ENCODE measurements at regions not wholly inside any gene's neighbourhood (a gene's known extent, or its start where the extent isn't known, plus 50 kb on each side); places are given as distances from the start of the nearest gene placed in this dataset.

DNA sequence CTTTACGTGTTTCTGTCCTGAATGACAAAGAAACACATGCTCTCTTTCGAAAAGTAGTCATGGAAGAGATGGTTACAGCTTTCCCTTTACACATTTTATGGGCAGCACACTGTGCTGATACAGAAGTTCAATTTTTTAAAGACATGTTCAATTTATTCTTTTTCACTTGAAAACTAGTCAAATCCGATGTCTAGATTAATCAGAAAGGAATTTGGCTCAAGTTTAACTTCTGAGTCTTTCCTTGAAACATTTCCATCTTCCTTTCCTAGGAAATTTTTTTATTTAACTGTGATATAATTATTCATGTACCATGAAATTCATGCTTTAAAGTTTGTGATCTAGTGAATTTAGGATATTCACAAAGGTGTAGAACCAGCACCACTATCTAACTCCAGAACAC lies 360.1 kb downstream of the TNS3 start:
- DNase-seq (ENCODE audit: low read depth): no peak

DNA sequence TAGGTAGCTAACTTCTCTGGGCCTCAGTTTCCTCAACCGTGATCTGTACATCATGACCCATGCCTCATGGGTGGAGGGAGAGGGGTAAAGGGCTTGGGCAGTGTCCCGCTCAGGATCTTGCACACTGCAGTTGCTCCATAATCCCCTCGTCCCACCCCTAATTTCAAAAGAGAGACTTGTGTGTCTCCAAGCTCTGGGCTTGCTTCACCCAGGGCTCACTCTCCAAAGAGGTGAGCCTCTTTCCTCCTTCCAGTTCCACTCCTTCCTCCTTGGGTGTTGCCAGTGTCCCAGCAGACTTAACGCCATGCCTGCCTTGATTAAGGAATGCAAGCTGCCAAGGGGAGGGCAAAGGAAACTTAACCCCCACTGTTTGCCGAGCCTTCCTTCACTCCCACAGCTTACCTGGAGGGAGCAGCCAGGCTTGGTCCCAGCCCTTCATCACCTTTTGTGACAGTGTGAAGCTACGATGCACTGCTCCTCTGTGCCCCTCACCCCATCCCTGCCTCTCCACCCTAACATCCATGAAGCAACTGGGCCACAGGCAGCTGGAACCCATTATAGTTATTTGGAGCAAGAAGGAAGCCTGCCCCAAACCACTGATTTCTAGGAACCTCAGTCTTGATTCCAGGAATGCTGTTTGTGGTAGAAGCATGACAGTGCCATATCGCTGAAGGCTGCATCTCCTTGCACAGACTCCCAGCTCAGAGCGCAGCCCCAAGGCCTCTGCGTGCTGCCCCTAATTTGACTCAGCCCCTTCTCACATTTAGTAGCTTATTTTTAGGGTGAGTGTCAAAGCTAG lies 363.3 kb downstream of the TNS3 start:
- peak; percentile 73 for DNase-seq (ENCODE audit: low read depth)

DNA sequence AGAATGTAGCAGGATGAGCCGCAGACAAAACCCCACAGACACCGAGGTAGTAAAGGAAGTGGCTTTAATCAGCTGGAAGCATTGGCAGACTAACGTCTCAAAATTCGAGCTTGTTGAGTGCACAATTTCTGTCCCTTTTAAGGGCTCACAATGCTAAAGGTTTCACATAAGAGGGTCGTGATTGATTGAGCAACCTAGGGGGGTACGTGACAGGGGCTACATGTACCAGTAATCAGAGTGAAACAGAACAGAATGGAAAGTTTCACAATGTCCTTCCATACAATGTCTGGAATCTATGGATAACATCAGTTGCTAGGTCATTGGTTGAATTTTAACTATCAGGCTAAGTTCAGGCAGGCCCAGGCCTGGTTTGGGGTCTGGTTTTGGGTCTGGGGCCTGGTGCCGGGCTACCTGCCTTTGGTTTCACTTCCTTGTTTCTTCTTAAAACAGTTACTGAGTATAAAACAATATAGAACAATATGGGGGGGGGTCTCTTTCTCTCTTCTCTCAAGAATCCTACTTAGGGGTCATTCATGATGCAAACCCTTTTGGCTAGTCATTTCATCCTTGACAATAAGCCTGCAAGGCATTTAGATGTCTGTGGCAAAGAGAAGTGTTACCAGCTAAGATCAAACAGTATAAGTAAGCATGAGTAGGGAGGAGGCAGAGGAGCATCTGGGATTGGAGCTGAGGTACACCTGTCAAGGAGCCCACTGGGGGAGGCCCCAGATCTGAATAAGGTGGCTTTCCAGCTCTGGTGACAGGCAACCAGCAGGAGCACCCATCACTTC lies 364.1 kb downstream of the TNS3 start:
- DNase-seq (ENCODE audit: low read depth): no peak

DNA sequence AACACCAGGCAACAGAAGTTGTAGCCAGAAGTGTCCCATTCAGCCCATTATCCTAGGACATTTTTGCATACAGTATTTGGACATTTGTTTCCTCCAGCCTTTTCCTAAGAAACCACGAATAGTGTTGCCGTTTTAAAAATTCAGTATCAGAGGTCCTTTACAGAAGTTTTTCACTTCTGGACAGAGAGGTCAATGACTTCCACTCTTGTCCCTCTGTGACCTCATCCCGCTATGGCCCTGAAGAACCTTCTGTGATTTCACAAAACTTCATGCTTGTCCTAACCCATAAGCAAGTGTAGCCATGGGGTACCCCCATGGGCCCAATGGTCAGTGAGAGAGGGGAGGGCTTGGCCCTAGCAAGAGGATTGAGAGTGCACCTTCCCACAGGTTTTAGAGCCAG lies 364.8 kb downstream of the TNS3 start:
- DNase-seq (ENCODE audit: low read depth): no peak

DNA sequence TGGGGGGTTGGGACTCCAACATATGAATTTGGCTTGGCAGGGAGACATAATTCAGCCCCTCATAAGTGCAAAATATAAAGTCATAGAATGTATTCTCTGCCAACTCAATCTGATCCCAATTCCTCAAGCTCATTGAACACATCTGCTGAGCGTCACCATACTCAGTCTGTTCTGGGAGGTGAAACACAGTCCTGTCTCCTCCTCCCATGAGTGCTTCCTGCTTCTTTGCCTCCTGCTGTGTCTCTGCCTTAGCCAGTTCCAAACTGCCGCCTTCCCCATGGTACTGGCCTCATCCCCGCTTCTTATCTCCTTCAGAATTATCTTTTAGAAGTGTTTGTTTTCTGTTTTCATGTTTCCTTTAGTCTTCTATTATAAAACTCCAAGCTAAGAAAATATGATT lies 365.5 kb downstream of the TNS3 start:
- no peak for DNase-seq (ENCODE audit: low read depth)

DNA sequence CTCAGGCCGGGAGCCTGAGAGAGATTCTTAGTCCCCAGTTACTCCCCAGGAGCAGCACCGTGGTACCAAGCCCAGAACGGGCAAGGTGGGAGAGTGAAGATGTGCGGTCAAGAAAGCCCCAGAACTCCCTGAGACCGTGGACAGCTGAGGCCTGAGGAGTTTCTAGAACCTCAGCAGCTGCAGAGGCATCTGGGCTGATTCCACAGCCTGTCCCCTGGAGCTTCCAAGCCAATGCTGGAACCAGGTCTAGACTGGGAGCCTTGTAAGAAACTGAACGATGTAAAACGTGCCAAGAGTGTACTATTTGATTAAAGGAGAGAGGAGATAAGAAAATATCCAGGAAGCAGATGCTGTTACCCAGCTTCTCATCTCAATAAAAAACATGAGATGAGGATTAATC lies 366.3 kb downstream of the TNS3 start:
- no peak for DNase-seq (ENCODE audit: low read depth)

DNA sequence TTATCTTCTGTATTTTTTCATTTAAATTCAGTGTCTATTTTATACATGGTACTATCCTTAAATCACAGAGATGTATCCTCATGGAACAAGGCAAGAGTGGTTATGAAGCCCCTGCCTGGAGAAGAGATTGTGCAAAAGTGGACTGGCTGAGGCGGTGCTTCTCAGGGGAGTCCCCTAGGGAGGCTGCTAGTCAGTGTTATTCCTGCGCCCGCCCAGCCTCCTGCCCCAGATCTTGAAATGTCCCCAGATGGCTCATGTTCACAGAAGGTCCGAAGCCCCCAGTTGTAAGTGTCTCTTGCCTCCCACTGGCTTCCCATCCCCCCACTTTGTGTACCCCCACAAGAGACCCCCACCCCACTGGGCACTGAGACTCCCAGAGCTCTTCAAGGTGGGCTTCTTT lies 366.9 kb downstream of the TNS3 start:
- DNase-seq (ENCODE audit: low read depth): no peak

DNA sequence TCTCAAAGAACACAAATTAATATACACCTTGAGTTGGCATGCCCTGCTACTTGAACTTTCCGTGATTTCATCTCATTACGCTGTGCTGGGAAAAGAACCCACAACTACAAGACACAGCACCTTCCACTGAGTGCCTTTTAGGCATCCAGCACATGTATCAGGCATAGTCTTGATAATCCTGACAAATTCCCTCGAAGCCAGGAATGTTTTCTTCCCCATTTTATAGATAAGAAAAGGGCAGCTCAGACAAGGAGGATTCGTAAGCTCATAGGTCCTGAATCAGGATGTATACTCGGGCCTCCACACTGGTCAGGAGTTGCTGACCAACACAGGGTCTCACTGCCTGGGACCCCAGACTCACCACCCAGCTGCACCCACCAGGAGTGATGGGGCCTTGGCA lies 368.6 kb downstream of the TNS3 start:
- no peak for DNase-seq (ENCODE audit: low read depth)

DNA sequence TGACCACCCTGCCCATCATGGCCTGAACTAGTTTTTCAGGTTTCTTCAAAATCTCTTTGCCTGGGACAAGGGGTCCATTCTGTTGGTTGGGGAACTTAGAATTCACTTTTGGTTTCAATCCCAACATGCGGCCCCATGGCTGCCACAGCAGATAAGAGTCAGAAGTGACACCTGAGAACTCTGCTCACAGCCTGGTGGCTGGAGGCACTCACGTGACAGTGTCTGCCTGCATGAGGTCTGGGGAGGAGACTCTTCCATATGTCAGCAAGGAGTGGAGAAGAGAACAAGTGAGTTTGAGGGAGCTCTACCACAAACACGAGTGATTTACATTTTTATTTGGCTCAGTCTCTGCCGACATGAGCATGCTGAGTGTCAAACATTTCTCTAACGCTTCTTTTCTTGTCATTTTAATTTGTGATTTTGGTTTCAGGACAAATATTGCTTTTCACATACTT lies 370.4 kb downstream of the TNS3 start:
- no peak for DNase-seq (ENCODE audit: low read depth)

DNA sequence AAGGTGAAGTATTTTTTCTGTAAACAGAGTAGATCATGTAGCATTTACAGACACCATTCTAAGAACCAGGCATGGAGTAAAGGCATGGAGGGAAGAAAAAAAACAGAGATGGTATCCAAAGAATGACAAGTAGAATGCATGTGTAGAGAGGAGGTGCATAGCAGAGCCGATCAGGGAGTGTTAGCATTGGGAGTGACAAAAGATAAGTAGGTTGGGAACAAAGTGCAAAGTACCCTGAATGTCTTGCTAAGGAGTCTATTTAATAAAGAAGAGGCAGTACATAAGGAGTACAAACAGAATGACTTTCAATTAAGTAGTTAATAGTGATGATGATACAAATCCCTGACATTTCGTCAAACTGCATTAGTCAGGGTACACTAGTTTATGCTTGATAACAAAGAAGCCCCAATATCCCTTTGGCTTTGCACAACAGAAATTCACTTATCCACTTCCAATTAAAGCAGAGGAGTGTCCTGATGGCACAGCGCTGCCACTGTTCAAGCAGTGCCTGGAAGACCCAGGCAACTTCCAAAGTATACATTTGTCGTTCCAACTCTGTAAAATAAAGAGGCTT lies 371.5 kb downstream of the TNS3 start:
- no peak for DNase-seq (ENCODE audit: low read depth)

DNA sequence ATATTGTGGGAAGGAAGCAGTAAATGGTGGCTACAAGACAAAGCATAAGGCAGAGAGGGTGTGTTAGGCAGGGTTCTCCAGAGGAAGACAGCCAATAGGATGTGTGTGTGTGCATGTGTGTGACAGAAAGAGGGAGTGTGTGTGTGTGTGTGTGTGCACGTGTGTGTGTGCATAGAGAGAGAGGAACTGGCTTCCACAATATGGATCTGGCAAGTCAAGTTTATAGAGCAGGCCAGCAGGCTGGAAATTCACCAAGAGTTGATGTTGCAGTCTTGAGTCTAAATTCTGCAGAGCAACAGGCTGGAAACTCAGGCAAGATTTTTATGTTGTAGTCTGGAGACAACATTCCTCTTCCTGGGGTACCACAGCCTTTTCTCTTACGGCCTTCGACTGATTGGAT lies 374.0 kb downstream of the TNS3 start:
- no peak for DNase-seq (ENCODE audit: low read depth)

DNA sequence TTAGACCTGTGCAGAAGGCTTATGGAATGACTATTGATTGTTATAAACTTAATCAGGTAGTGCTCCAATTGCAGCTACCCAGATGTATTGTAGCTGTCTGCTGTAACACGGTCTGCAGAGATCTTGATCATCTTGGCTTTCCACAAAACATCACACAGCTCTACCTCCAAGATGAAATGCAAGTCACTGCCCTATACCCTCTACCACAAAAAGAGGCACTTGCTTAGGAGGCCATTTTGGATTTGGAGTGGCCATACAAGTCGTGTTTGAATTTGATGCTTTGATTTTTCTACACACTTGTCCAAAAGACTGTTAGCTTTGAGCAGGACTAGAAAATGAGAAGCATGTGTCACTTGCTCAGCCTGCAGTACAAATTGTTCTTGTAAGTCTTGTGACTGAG lies 377.2 kb downstream of the TNS3 start:
- no peak for DNase-seq (ENCODE audit: low read depth)

DNA sequence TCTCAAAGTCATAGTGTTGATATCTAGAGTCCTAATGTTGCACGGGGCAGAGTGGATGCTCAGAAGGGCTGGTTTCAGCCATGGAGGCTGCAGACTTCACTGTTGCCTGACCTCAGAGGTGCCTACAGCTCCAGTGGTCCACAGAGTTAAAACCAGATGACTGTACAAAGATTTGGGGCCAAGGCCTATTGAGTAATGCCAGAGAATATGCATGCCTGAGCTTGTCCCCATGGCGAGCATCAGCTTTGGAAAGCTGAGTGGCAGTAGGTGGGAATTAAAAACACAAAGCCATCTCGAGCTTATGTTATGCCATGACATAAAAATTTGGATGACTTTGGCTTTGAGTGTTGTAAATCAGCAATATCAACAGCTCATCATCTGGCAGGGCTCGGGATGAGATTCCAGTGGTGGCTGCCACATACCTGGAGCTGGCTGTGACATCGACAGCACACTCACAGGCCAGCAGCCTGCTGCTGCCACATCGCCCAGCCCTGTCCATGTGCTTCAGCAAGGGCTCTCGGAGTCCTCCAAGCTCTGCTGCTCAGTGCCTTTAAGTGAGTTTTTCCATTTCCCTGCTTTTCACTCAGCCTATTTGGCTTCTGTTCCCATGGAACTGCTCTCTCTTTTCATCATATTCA lies 379.6 kb downstream of the TNS3 start:
- no peak for DNase-seq (ENCODE audit: low read depth)

DNA sequence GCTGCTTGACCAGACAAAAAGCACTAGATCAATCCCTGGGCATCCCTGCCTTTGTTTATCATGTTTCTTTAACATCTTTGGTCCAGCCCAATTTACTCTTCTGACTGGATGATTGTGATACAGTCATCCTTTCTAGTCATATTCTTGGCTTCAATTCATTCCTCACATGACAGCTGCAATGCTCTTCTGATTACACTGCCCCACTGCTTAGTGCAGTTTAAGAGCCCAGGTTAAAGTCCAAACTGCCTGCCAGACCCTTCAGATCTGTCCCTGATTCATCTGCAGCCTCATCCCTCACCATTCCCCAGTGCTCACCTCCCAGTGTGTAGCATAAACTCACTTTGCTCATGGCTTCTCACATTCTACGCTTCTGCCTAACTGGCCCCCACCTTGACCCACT lies 383.8 kb downstream of the TNS3 start:
- no peak for DNase-seq (ENCODE audit: low read depth)

DNA sequence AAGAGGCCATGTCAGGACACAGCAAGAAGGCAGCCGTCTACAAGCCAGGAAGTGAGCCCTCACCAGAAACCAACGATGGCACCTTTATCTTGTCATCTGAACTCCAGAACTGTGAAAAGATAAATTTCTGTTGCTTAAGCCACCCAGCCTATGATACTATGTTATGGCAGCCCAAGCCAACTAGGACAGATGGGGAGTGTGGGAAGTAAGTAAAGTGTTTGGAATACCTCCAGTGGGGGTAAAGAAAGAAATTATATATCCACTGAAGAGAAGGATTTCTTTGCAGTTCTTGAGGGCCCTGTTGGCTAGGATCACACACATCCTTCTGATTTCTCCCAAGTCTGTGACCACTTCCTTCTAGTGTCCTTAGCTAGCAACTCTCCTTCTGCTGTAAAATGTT lies 384.4 kb downstream of the TNS3 start:
- no peak for DNase-seq (ENCODE audit: low read depth)

DNA sequence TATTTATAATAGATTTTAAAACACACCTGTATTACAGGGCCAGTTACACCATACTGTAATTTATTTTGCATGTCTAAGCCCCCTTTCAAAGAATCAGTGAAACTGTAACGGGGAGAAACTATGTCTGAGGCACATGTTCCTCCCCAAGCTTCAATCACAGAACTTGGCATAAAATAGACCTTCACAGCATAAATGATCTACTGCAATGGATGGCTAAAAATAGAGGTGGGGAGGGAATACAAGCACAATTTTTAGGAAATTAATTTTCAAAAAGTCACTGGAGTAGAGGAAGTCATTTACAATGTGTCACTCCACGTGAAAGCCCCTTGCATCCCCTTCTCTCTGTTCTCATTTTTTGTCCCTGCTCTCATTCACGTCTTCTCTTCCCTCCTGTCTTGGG lies 385.2 kb downstream of the TNS3 start:
- DNase-seq (ENCODE audit: low read depth): no peak

DNA sequence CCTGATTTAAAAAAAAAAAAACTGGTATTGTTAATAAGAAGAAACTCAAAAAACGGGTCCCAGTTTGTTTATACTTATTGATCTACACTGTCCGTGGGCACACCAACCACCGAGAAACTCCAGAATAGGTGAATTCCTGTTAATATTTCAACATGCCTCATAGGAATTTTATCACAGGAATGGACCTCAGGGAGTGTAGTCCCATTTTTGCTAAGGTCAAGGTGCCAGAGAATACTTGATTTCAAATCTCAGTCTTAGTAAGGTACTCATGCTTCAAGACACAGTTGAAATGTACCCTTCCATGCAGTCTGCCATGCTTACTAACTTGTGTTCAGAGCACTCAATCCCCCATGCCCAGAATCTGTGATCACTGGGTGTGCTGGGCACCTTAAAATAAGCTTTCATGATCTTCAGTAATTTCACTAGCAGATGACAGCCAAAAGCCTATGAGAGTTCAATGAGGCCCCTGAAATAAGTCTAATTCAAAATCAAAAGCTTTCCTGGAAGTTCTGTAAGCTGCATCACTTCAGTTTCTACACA lies 385.7 kb downstream of the TNS3 start:
- no peak for DNase-seq (ENCODE audit: low read depth)

DNA sequence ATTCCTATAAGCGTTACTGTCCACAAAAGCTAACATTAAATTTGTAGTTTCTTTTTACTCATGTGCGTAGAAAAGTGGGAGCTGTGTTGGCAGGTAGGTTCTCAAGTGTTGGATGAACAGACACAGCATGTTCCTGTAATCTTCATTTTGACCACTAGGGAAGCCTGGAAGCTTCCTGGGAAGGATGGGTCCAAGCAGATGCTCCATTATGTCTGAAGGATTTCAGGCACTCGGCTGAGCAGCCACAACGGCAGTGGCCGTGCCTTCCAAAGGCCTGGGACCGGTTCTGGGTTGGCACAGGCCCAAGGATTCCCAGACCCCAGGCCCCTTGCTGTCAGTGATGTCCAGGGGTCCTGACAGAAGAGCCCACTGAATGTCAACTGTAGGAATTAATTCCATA lies 386.3 kb downstream of the TNS3 start:
- no peak for DNase-seq (ENCODE audit: low read depth)

DNA sequence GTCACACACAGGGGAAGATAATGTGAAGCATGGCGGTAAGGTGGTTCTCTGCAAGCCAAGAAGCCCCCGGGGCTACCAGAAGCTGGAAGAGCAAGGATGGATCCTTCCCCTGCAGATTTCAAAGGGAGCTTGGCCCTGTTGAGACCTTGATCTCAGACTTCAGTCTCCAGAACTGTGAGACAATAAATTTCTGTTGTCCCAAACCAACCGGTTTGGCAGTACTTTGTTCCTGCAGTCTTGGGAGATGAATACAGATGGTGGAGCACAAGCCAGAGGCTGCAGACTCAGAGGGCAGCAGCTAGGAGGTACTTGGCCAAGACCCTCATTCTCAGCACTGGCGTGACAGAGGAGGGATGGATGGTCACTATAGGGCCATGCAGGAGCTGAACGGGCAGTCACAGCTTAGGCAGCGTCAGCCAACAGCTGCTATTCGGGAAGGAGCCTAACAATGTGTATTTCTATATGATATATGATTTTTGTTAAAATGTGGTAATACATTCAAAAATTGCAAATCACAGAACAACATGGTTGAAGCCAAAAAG lies 387.3 kb downstream of the TNS3 start:
- DNase-seq (ENCODE audit: low read depth): no peak

DNA sequence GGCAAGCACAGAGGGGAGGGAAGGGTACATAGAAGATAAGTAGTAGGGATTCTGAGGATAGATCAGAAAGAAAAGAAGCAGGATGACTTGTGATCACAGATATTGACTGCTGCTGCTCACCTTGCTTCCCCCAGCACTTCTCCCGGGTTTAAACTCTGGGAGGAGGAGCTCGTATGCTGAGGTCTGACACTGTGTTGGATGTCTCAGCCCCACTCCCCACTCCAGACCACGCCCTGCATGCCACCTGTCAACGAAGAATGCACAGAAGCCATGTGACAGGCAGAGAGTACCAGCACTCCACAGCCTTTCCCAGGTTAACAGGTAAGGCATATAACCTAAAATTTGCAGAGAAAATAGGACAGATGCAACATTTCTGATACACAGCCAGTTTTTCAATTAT lies 388.9 kb downstream of the TNS3 start:
- no peak for DNase-seq (ENCODE audit: low read depth)

DNA sequence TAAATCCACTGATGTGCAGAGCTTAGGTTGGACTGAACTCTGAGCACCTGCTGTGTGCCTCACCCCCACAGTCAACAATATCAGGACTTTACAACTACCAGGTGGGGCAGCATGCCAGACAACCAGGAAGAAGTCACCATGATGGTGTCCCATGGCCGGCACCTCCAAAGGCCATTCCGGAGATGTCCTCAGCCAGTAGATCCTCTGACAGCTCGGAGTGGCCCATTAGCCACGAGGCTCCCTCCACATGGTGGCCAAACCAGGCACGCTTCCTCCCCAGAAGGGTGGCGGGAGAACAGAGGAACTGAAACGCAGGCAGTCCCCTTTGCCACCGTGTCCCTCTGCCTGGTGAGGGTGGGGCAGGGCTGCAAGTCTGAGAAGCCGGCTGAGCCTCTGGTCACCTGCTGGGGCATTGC lies 390.0 kb downstream of the TNS3 start:
- no peak for DNase-seq (ENCODE audit: low read depth)

DNA sequence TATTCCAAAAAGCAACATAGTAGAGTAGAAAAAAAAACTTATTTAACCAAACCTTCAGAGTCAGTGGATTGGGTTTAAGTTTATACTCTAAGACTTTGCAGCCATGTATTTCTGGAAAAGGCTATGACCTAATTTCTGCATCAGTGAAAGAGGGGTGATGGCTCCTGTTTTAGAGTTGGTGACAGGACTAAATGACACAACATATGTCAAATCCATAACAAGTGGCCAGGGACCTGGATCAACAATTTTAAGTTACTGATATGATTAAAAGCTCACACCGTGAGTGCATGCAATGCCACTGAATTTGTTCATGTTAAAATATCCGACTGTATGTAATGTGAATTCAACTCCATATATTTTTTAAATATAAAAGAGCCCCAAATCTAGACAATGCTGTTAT lies 390.6 kb downstream of the TNS3 start:
- no peak for DNase-seq (ENCODE audit: low read depth)
